ENCODE measurements at regions not wholly inside any gene's neighbourhood (a gene's known extent, or its start where the extent isn't known, plus 50 kb on each side); places are given as distances from the start of the nearest gene placed in this dataset.

DNA sequence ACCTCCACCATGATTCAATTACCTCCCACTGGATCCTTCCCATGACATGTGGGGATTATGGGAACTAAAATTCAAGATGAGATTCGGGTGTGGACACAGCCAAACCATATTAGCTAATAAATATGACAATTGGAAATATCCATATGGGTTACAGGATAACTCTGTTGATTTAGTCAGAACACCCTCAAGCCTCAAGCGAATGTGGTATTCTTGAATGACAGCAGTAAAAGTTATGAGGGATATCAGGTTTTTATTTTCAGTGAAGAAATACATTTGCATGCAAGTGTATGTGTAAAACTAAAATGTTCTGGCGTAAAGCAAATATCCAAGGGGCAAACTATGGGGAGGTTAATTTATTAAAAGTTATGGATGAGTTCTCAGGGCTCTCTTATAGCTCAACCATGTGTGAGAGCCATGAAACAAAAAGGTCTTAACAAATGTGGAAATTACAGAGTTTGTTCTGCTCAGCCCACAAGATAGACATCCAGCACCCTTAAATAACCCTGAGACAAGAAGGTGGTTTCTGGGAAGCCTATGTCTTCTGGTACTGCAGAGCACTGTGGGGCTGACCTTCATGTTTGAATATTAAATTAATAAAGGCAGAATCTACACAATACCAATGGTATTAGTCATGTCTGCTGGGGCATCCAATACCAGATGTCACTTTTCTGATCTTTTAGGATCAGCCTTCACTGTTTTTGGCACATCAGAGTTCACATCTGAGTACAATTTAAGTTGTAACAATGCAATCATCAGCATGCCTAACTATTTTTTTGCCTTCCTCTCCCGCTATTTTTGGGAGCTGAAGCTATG, 370.5 kb upstream of the RSPO3 start:
- Mint-ChIP-seq H3K4me1 (no peaks in the 10 kb centered on the region), H3K27me3 (peaks cover 5% of the 10 kb centered on the region), H3K27ac (no peak overlapping the region), H3K4me3 (no peak overlapping the region), H3K9me3 (peaks cover 8% of the 10 kb centered on the region), H3K36me3 (ENCODE audit: low read depth) (no peaks in the 10 kb centered on the region)
- no peak for ATAC-seq (replicated peaks)

DNA sequence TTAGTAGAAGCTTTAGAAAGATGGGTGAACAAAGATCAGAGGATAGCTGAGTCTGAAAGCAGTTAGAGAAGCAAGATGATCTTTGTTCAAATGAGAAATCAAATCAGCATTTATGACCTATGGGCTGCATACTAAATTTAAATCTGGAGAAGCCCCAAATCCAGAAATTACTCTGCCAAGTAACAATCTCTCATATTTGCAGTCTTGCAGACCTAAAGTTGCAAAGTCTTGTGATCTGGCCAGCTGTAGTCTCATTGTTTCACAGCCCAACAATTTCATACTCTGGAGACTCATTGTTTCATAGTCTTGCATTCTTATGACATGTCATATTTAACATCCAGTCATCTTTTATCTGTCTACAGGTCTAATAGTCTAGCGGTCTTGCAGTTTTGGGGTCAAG, 364.9 kb upstream of the RSPO3 start:
- H3K9me3 Mint-ChIP-seq, result peaks cover 8% of the 10 kb centered on the region
- H3K4me1 Mint-ChIP-seq, result no peaks in the 10 kb centered on the region

DNA sequence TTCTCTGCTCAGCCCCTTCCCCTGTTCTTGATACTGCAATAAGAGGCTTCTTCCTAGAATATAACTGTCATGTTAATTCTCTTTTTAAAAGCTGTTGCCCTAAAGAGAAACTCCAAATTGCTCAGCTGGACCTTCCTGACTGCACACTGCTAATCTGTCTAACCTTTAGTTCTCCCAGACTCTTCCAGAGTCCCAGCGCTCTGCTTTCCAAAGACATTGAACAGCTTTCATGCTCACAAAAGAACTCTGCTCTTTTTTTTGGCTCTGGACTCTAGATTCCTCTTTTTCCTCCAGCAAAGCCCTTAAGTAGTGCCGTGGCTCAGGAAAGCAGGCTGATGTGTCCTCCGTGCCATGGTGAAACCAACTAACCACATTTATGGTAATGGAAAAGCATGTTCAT, 356.6 kb upstream of the RSPO3 start:
- no peaks in the 10 kb centered on the region for H3K36me3 Mint-ChIP-seq (ENCODE audit: low read depth)
- H3K4me1 Mint-ChIP-seq, result no peaks in the 10 kb centered on the region
- peaks cover 3% of the 10 kb centered on the region for H3K27me3 Mint-ChIP-seq
- H3K4me3 Mint-ChIP-seq, result no peak overlapping the region
- no peaks in the 10 kb centered on the region for H3K9me3 Mint-ChIP-seq
- no peak for ATAC-seq (replicated peaks)
- no peak overlapping the region for H3K27ac Mint-ChIP-seq

More for the DNA sequence above, 364.9 kb upstream of the RSPO3 start:
- Mint-ChIP-seq H3K36me3 (ENCODE audit: low read depth) (no peaks in the 10 kb centered on the region), H3K4me3 (no peak overlapping the region), H3K27ac (no peak overlapping the region), H3K27me3 (peaks cover 5% of the 10 kb centered on the region)
- ATAC-seq (replicated peaks), result no peak

DNA sequence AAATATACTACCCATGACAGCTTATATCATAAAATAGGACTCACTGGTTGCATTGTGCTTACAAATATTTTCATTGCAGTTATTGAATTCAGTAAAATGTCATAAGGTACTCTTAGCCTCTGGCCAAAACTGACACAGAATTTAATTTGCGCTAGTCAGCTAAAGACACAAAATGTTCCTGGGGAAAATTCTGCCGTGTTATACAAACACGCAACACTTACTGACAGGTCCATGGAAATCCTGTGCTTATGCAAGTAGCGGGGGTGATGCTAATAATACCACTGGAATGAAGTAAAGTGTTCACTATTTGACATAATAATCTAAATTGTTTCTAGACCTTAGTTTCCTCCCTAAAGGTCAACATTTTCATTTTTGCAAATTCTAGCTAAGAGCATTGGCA, 354.4 kb upstream of the RSPO3 start:
- no peaks in the 10 kb centered on the region for H3K36me3 Mint-ChIP-seq (ENCODE audit: low read depth)
- no peaks in the 10 kb centered on the region for H3K9me3 Mint-ChIP-seq
- no peak overlapping the region for H3K4me3 Mint-ChIP-seq
- H3K27ac Mint-ChIP-seq, result no peak overlapping the region
- no peaks in the 10 kb centered on the region for H3K4me1 Mint-ChIP-seq
- no peak for ATAC-seq (replicated peaks)
- peaks cover 3% of the 10 kb centered on the region for H3K27me3 Mint-ChIP-seq

DNA sequence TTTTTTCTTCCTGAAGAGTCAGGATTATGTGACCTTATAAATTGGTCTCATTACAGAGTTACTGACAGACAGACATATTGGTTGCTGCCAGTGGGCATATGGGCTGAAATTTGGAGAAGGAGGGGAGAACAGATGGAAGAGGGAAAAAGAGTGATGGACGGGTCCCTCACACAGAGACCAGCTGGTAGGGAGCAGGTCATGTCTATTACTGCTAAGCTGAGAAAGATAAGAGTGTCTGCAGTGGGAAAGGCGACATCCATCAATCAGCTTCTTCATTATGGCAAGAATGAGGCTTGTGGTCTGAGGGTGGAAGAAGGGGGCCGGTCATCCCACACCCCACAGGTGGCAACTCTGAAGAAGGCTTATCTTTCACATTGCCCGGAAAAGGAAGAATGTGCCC, 353.8 kb upstream of the RSPO3 start:
- no peaks in the 10 kb centered on the region for H3K9me3 Mint-ChIP-seq
- peaks cover 8% of the 10 kb centered on the region for H3K27me3 Mint-ChIP-seq
- no peak overlapping the region for H3K4me3 Mint-ChIP-seq
- H3K36me3 Mint-ChIP-seq (ENCODE audit: low read depth), result no peaks in the 10 kb centered on the region
- no peak overlapping the region for H3K27ac Mint-ChIP-seq
- no peaks in the 10 kb centered on the region for H3K4me1 Mint-ChIP-seq
- no peak for ATAC-seq (replicated peaks)

DNA sequence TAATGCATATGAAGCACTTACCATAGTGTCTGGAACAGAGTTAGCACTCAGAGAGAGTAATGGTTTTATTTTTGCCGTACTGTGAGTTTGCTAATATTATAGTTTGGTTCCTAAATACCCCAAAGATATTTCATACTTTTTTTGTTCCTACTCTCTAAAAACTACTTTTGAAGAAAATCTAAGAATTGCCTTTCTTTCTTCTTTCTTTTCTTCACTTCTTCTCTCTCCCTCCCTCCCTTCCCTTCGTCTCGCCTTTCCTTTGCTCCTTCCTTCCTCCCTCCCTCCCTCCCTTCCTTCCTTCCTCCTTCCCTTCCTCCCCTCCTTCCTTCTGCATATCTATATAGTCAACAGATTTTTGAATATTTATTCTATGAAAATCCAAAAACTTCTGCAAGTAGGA, 351.7 kb upstream of the RSPO3 start:
- Mint-ChIP-seq H3K36me3 (ENCODE audit: low read depth) (no peaks in the 10 kb centered on the region), H3K9me3 (no peaks in the 10 kb centered on the region), H3K4me1 (no peaks in the 10 kb centered on the region), H3K4me3 (no peak overlapping the region), H3K27ac (no peak overlapping the region), H3K27me3 (peaks cover 8% of the 10 kb centered on the region)
- ATAC-seq (replicated peaks), result no peak

DNA sequence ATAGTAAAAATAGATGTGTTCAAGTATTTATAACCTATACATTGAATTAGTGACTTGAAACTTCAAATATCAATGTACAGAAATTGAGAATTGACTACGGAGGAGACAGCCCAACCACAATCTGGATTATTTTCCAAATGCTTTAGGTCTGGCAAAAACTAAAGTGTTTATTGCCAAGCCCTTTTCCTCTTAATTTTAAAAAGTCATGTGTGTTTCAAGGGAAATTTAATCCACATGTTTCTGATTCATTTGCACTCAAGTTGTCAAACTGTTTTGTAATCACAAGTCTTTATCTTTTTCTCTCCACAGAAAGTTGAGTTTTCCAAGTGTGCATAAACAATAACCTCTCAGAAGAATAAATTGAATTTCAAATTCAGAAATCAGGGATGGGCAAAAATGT, 350.8 kb upstream of the RSPO3 start:
- Mint-ChIP-seq H3K4me1 (no peaks in the 10 kb centered on the region), H3K36me3 (ENCODE audit: low read depth) (no peaks in the 10 kb centered on the region), H3K27ac (no peak overlapping the region), H3K27me3 (peaks cover 8% of the 10 kb centered on the region), H3K9me3 (no peaks in the 10 kb centered on the region), H3K4me3 (no peak overlapping the region)
- ATAC-seq (replicated peaks), result no peak

DNA sequence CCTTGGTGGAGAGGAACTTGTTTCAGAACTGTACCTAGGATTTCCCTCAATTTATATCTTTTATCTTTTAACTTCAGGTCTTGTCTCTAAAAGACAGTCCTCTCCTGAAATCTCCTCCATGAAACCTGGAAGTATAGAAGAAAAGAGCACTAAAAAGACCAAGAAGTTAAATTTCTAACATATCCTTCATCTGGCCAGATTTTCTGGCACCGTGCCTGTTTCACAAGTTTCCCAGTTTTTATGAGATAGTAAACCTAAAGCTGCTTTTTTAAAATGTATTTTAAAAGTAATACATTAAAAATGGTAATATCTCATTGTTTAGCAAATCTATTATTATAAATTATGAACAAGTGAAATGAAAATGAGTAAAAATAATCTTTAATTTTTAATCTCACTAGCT, 348.3 kb upstream of the RSPO3 start:
- Mint-ChIP-seq H3K4me3 (no peak overlapping the region), H3K27me3 (peaks cover 8% of the 10 kb centered on the region), H3K27ac (no peak overlapping the region), H3K36me3 (ENCODE audit: low read depth) (no peaks in the 10 kb centered on the region), H3K4me1 (no peaks in the 10 kb centered on the region), H3K9me3 (no peaks in the 10 kb centered on the region)
- ATAC-seq (replicated peaks), result no peak

DNA sequence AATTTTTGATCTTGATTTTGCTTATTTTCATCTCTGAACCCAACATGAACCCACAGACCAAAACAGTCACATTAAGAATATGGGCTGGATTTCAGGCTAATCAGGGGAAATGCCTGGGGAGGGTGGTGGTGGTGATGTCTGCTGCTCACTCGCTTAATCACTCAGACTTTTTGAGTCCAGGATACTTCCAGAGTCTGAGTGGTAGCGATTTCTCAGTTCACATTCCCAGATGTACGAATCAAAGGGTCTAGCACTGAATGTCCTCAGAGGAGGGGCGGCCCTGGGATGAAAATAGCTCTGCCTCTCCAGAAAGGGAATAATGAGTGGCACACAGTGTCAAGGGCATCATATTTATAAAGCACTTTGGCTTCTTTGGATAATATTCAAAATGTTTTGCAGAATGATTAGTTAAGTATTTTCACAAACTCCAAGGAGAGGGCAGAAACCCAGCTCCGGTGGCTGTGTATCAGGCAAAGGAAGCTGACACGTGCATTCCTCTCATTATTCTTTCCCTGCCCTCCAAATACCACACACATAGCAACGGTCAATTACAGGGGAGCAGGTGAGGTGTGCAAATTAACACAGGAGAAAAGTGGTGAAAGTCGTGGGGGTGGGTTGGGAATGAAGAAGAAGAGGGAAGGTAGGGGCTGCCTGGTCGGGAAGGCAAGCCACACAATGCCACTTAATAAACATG, 345.2 kb upstream of the RSPO3 start:
- Mint-ChIP-seq H3K4me1 (no peaks in the 10 kb centered on the region), H3K4me3 (no peak overlapping the region), H3K27me3 (peaks cover 8% of the 10 kb centered on the region), H3K36me3 (ENCODE audit: low read depth) (no peaks in the 10 kb centered on the region), H3K27ac (no peak overlapping the region), H3K9me3 (no peaks in the 10 kb centered on the region)
- no peak for ATAC-seq (replicated peaks)

DNA sequence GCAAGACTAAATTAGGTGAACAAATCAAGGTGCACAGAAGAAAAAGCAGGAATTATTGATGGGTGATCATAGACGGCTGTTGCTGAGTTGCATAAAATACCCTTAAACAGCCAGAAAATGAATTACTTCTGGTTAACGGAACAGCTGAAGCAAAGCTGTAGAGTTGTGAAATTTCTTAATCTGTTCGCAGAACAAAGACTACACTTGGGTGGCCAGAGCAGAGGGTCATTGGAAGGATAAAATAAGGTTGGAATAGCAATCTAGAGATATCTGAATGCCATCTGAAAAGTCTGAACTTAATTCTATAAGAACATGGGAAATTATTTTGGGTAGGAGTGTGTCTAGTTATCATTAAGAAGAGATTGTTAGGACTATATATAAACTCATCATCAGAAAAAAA, 339.1 kb upstream of the RSPO3 start:
- H3K27ac Mint-ChIP-seq, result no peak overlapping the region
- H3K27me3 Mint-ChIP-seq, result no peaks in the 10 kb centered on the region
- no peak for ATAC-seq (replicated peaks)
- no peaks in the 10 kb centered on the region for H3K4me1 Mint-ChIP-seq
- H3K9me3 Mint-ChIP-seq, result no peaks in the 10 kb centered on the region
- no peaks in the 10 kb centered on the region for H3K36me3 Mint-ChIP-seq (ENCODE audit: low read depth)
- no peak overlapping the region for H3K4me3 Mint-ChIP-seq

DNA sequence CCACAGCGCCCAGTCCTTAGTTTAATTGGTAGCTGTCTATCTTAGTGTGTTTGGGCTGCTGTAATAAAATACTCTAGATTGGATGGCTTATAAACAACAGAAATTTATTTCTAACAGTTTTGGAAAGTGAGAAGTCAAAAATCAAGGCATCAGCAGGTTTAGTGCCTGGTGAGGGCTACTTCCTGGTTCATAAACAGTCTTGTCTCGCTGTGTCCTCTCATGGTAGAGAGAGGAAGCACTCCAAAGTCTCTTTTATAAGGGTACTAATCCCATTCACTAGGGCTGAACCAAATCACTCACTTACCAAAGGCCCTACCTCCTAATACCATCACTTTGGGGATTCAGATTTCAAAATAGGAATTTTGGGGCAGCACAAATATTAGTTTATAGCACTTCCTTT, 336.9 kb upstream of the RSPO3 start:
- Mint-ChIP-seq H3K4me1 (no peaks in the 10 kb centered on the region), H3K9me3 (no peaks in the 10 kb centered on the region), H3K4me3 (no peak overlapping the region), H3K27me3 (no peaks in the 10 kb centered on the region), H3K36me3 (ENCODE audit: low read depth) (no peaks in the 10 kb centered on the region), H3K27ac (no peak overlapping the region)
- no peak for ATAC-seq (replicated peaks)

DNA sequence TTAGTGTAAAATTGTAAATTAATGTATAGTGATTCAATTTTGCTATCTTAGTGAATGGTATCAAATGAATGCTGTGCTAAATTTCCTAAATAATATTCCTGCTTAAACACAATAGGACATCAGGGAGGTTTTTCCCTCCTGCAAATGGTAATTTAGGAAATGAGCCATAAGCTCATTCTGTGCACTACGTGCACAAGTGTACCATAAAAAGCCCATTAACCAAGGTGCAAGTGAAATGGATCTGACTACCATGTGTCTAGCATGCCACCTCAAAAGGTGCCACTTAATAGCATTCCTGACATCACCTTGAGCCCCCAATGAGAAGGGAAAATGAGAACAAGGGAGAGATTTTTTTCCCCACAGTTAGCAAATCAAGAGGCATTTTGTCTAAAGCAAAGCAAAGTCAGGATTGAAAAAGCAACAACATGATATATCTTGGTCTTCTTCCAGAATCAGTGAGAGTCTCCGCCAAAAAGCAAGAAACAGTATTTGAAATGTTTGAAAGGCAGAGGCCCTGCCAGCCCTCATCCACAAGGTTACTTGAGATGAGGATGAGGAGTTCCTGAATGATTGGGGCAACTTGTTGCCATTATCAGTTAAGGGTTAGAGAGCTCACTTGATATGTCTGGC, 334.2 kb upstream of the RSPO3 start:
- H3K27me3 Mint-ChIP-seq, result peaks cover 5% of the 10 kb centered on the region
- no peaks in the 10 kb centered on the region for H3K4me1 Mint-ChIP-seq
- H3K27ac Mint-ChIP-seq, result no peak overlapping the region
- no peak for ATAC-seq (replicated peaks)
- H3K9me3 Mint-ChIP-seq, result peaks cover 4% of the 10 kb centered on the region
- H3K4me3 Mint-ChIP-seq, result no peak overlapping the region
- H3K36me3 Mint-ChIP-seq (ENCODE audit: low read depth), result no peaks in the 10 kb centered on the region

DNA sequence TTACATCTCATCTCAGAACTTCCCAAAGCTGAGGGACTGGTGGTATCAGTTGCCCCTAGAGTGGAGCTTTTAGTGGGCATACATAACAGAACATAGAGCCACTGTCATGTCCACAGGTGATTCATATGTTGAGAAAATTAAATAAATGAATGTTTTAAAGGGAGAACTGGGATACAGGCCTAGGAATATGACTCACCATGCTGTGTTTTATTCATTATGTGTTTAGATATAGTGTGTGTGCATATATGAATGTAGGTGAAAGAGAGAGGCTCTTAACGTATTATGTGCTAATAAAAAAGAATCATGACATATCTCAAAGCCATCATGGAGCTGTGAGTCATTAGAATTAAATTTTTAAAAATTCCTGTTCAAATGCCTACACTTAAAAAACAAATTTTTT, 332.2 kb upstream of the RSPO3 start:
- Mint-ChIP-seq H3K9me3 (peaks cover 4% of the 10 kb centered on the region), H3K4me1 (no peaks in the 10 kb centered on the region), H3K27ac (no peak overlapping the region), H3K36me3 (ENCODE audit: low read depth) (no peaks in the 10 kb centered on the region), H3K4me3 (no peak overlapping the region), H3K27me3 (peaks cover 5% of the 10 kb centered on the region)
- no peak for ATAC-seq (replicated peaks)

DNA sequence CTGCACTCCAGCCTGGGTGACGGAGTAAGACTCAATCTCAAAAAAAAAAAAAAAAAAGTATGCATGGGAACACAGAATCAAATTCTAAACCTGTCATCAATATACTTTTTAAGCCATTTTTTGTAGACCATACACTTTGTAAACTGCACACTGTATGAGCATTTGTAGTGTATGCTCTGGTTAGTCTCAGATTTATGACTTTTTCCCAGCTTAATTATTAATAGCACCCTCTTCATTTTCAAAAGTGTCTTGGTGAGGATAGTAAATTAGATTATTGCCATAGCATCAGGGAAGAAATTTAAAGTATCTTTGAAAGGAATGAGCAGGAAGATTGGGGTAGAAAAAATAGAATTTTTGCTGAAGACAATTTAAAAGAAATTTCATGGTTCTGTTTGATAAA, 330.8 kb upstream of the RSPO3 start:
- H3K4me1 Mint-ChIP-seq, result no peaks in the 10 kb centered on the region
- ATAC-seq (replicated peaks), result no peak
- H3K4me3 Mint-ChIP-seq, result no peak overlapping the region
- peaks cover 5% of the 10 kb centered on the region for H3K27me3 Mint-ChIP-seq
- H3K9me3 Mint-ChIP-seq, result peaks cover 4% of the 10 kb centered on the region
- H3K36me3 Mint-ChIP-seq (ENCODE audit: low read depth), result no peaks in the 10 kb centered on the region
- H3K27ac Mint-ChIP-seq, result no peak overlapping the region

DNA sequence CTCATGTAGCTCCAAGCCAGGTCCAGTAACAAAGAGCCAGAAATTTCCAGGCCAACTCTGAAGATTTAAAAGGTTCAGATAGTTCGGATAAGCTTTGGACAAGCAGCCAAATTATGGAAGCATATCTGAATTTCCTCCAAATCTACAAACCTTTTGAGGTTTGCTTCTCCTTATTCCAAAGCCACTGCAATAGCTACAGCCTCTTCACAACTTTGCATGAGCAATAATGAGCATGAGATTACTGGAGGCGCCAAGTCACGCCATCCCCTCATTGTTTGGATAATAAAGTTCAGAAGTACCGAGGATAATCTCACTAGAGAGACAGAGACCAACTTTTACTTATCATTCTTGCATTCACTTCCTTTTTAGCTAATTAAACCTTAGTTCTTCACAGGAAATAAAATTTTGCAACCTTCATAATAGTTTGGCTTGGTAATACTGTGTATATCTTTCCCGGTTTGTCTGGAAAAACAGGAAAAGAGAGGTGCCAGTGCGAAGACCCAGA, 329.6 kb upstream of the RSPO3 start:
- Mint-ChIP-seq H3K9me3 (peaks cover 4% of the 10 kb centered on the region), H3K27ac (no peak overlapping the region), H3K27me3 (peaks cover 5% of the 10 kb centered on the region), H3K36me3 (ENCODE audit: low read depth) (no peaks in the 10 kb centered on the region), H3K4me1 (no peaks in the 10 kb centered on the region), H3K4me3 (no peak overlapping the region)
- no peak for ATAC-seq (replicated peaks)
